GM23338 (cell line): ENCODE measurements at regions not wholly inside any gene's neighbourhood (a gene's known extent, or its start where the extent isn't known, plus 50 kb on each side); places are given as distances from the start of the nearest gene placed in this dataset.

Experiments used
- ATAC-seq: fragments of 200-7000 bp; cut with Tn5 transposase; 3 replicates; pipeline ENCODE4 v1.9.1; 2020
- DNase-seq: peaks from one replicate; pipeline ENCODE4 v3.0.0-alpha.2; 2015; ENCODE audit warnings: low spot score
- H2AFZ ChIP-seq: fragments of 200-600 bp; sonication (generic); 2 replicates; pipeline ENCODE4 v1.8.0; 2016; ENCODE audit warnings: antibody characterized with exemption, mild to moderate bottlenecking, moderate library complexity
- H3F3A ChIP-seq: fragments of 200-600 bp; sonication (generic); replicated peaks from 2 replicates; pipeline ENCODE4 v1.8.0; 2017; ENCODE audit warnings: antibody characterized with exemption, mixed run types, low read depth
- H3K27ac ChIP-seq: fragments of 200-600 bp; sonication (generic); 2 replicates; pipeline ENCODE4 v1.6.1; 2016; ENCODE audit warnings: low read depth
- H3K27me3 ChIP-seq: fragments of 200-600 bp; sonication (generic); 2 replicates; pipeline ENCODE4 v1.8.0; 2016; ENCODE audit warnings: mild to moderate bottlenecking, mixed run types, moderate library complexity; ENCODE audit not compliant: insufficient read depth
- H3K36me3 ChIP-seq: fragments of 200-600 bp; sonication (generic); 2 replicates; pipeline ENCODE4 v1.8.0; 2016; ENCODE audit warnings: mild to moderate bottlenecking; ENCODE audit not compliant: insufficient read depth
- H3K4me1 ChIP-seq: fragments of 200-600 bp; sonication (generic); 2 replicates; pipeline ENCODE4 v1.8.0; 2016; ENCODE audit warnings: mild to moderate bottlenecking, moderate library complexity; ENCODE audit not compliant: insufficient read depth
- H3K4me2 ChIP-seq: fragments of 200-600 bp; sonication (generic); 2 replicates; pipeline ENCODE4 v1.7.1; 2017; ENCODE audit warnings: mixed run types
- H3K4me3 ChIP-seq: fragments of 200-600 bp; sonication (generic); 2 replicates; pipeline ENCODE4 v1.6.1; 2016; ENCODE audit warnings: mixed run types
- H3K79me2 ChIP-seq: fragments of 200-600 bp; sonication (generic); replicated peaks from 2 replicates; pipeline ENCODE4 v1.8.0; 2017; ENCODE audit warnings: mild to moderate bottlenecking; ENCODE audit not compliant: insufficient read depth
- H3K9me2 ChIP-seq: fragments of 200-600 bp; sonication (generic); 2 replicates; pipeline ENCODE4 v1.8.0; 2017; ENCODE audit not compliant: insufficient read depth
- H4K20me1 ChIP-seq: fragments of 200-600 bp; sonication (generic); replicated peaks from 2 replicates; pipeline ENCODE4 v1.8.0; 2017; ENCODE audit warnings: mild to moderate bottlenecking; ENCODE audit not compliant: insufficient read depth
- H3K27ac Mint-ChIP-seq: 2 replicates; pipeline ENCODE4 v1.8.0; 2020; ENCODE audit warnings: inconsistent platforms, mild to moderate bottlenecking, moderate library complexity, mixed read lengths
- H3K27me3 Mint-ChIP-seq: 3 replicates; pipeline ENCODE4 v1.8.0; 2022; ENCODE audit warnings: low read depth, mild to moderate bottlenecking, moderate library complexity, mixed read lengths, inconsistent platforms; ENCODE audit not compliant: insufficient read depth, poor library complexity
- H3K36me3 Mint-ChIP-seq: 3 replicates; pipeline ENCODE4 v1.8.0; 2021; ENCODE audit warnings: low read depth, mild to moderate bottlenecking, inconsistent platforms, moderate library complexity, mixed read lengths
- H3K4me1 Mint-ChIP-seq: 3 replicates; pipeline ENCODE4 v1.8.0; 2020; ENCODE audit warnings: mild to moderate bottlenecking, inconsistent platforms, mixed read lengths
- H3K4me3 Mint-ChIP-seq: 3 replicates; pipeline ENCODE4 v1.8.0; 2021; ENCODE audit warnings: moderate library complexity, mild to moderate bottlenecking, inconsistent platforms, mixed read lengths
- H3K9me3 Mint-ChIP-seq: 3 replicates; pipeline ENCODE4 v1.8.0; 2020; ENCODE audit warnings: moderate library complexity, mild to moderate bottlenecking, inconsistent platforms, mixed read lengths
- CREB1 ChIP-seq: fragments of 250-450 bp; sonication (Bioruptor Pico); IDR thresholded peaks from 2 replicates; pipeline ENCODE4 v1.5.0; 2020; ENCODE audit warnings: low read depth, mild to moderate bottlenecking, moderate library complexity
- EZH2 ChIP-seq: fragments of 200-600 bp; sonication (generic); IDR thresholded peaks from one replicate; pipeline ENCODE4 v1.8.0; 2017; ENCODE audit warnings: antibody characterized with exemption, mild to moderate bottlenecking, low read depth; ENCODE audit not compliant: unreplicated experiment
- EZH2phosphoT487 ChIP-seq: fragments of 200-600 bp; sonication (generic); IDR thresholded peaks from one replicate; pipeline ENCODE4 v1.8.1; 2018; ENCODE audit warnings: antibody characterized with exemption; ENCODE audit not compliant: unreplicated experiment
- JUNB ChIP-seq: IDR thresholded peaks from one replicate; pipeline ENCODE4 v1.6.1; 2016; ENCODE audit warnings: antibody characterized with exemption; ENCODE audit not compliant: unreplicated experiment
- NANOG ChIP-seq: IDR thresholded peaks from 2 replicates; pipeline ENCODE4 v1.6.1; 2016; ENCODE audit warnings: antibody characterized with exemption, borderline replicate concordance
- POLR2AphosphoS5 ChIP-seq: IDR thresholded peaks from 2 replicates; pipeline ENCODE4 v1.6.1; 2016; ENCODE audit warnings: antibody characterized with exemption, low read depth
- STAT1 ChIP-seq: IDR thresholded peaks from one replicate; pipeline ENCODE4 v1.6.1; 2016; ENCODE audit warnings: antibody characterized with exemption; ENCODE audit not compliant: unreplicated experiment
- ZNF114 ChIP-seq: fragments of 250-450 bp; sonication (Bioruptor Pico); IDR thresholded peaks from 2 replicates; pipeline ENCODE4 v1.5.0; 2020; ENCODE audit warnings: mild to moderate bottlenecking, moderate library complexity
- ZNF331 ChIP-seq: fragments of 250-450 bp; sonication (Bioruptor Pico); IDR thresholded peaks from 2 replicates; pipeline ENCODE4 v1.5.0; 2020; ENCODE audit warnings: low read depth, mild to moderate bottlenecking, moderate library complexity
- TF ChIP-seq, protein P1 (sequence below), 2 experiments: fragments of 200-600 bp in 1 of 2; sonication (generic) in 1 of 2; conservative IDR thresholded peaks; 2 replicates each; pipeline versions ENCODE4 v1.5.1 to v1.6.1; 2016 to 2017; ENCODE audit warnings: antibody characterized with exemption in 2 of 2, low read depth in 2 of 2, mild to moderate bottlenecking in 2 of 2, moderate library complexity in 1 of 2
- TF ChIP-seq, protein P2 (sequence below): fragments of 250-450 bp; sonication (Bioruptor Pico); IDR thresholded peaks from 2 replicates; pipeline ENCODE4 v1.5.0; 2020; ENCODE audit warnings: mild to moderate bottlenecking, moderate library complexity
- TF ChIP-seq, protein P3 (sequence below): IDR thresholded peaks from 2 replicates; pipeline ENCODE4 v1.6.1; 2016; ENCODE audit warnings: antibody characterized with exemption

DNA sequence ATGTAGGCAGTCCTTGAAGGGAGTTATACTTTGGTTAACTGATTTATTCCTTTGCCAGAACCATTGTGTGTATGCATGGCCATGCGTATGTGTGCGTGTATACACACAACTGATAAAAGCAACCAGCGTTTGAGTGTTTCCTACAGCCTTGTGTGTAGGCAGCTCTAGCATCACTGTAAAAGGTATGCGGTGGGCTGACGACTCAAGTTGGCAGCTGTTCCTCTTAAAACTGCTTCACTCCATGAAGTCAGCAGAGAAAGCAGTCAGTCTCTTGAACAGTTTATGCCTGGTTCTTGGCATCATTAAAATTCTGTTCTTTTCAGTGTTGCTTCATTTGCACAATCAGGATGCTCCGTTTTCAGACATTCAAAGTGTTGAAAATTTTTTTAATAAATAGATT, 103.5 kb upstream of the FRMPD4 start:
- Mint-ChIP-seq H3K9me3 (no peaks in the 10 kb centered on the region; the same call in 2 of the 3 replicates), H3K36me3 (no peaks in the 10 kb centered on the region), H3K4me3 (no peak overlapping the region), H3K4me1 (no peaks in the 10 kb centered on the region), H3K27ac (no peak overlapping the region), H3K27me3 (no peaks in the 10 kb centered on the region)
- Histone ChIP-seq H3K4me2 (no peak overlapping the region), H3K27me3 (no peaks in the 10 kb centered on the region), H3K4me3 (no peak overlapping the region), H3F3A (no peaks in the 10 kb centered on the region), H3K79me2 (no peaks in the 10 kb centered on the region), H3K27ac (no peak overlapping the region), H3K36me3 (no peaks in the 10 kb centered on the region), H4K20me1 (no peaks in the 10 kb centered on the region), H3K9me2 (no peaks in the 10 kb centered on the region), H3K4me1 (no peaks in the 10 kb centered on the region), H2AFZ (no peak overlapping the region)
- TF ChIP-seq, protein P1, sequence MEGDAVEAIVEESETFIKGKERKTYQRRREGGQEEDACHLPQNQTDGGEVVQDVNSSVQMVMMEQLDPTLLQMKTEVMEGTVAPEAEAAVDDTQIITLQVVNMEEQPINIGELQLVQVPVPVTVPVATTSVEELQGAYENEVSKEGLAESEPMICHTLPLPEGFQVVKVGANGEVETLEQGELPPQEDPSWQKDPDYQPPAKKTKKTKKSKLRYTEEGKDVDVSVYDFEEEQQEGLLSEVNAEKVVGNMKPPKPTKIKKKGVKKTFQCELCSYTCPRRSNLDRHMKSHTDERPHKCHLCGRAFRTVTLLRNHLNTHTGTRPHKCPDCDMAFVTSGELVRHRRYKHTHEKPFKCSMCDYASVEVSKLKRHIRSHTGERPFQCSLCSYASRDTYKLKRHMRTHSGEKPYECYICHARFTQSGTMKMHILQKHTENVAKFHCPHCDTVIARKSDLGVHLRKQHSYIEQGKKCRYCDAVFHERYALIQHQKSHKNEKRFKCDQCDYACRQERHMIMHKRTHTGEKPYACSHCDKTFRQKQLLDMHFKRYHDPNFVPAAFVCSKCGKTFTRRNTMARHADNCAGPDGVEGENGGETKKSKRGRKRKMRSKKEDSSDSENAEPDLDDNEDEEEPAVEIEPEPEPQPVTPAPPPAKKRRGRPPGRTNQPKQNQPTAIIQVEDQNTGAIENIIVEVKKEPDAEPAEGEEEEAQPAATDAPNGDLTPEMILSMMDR (conservative IDR thresholded peaks at IDR 0.05; ENCODE audit: low read depth in 2 of 2): no peak
- TF ChIP-seq ZNF114 (no peak), STAT1 (no peak)
- ATAC-seq: no peak
- no peak for DNase-seq

DNA sequence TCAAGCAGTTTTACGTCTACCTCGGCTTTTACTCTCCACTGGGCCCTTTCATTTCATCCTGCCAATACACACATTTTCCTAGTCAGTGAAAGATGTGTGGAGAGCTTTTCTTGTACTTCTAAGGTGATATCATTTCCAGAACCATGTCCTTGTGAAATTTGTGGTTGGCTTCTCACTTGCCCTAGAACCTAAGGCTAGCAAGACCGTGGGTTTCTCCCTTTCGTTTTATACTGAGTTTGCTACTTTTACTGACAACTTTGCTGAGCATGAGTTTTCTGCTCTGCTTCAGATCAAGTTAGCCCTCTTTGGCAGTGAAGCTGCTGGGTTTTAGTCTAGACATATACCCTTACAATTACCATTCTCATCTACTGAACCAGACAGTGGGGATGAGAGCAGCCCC, 95.7 kb upstream of the FRMPD4 start:
- no peak overlapping the region for H3K4me3 Mint-ChIP-seq
- Histone ChIP-seq H3K79me2 (no peaks in the 10 kb centered on the region), H3K4me1 (no peaks in the 10 kb centered on the region), H4K20me1 (no peaks in the 10 kb centered on the region), H3K4me3 (no peak overlapping the region), H3K36me3 (no peaks in the 10 kb centered on the region), H3F3A (no peaks in the 10 kb centered on the region), H3K9me2 (no peaks in the 10 kb centered on the region), H3K27me3 (no peaks in the 10 kb centered on the region), H2AFZ (no peak overlapping the region), H3K27ac (no peak overlapping the region), H3K4me2 (no peak overlapping the region)
- H3K4me1 Mint-ChIP-seq: no peaks in the 10 kb centered on the region
- no peak overlapping the region for H3K27ac Mint-ChIP-seq
- no peaks in the 10 kb centered on the region; the same call in 2 of the 3 replicates for H3K9me3 Mint-ChIP-seq
- no peaks in the 10 kb centered on the region for H3K27me3 Mint-ChIP-seq
- DNase-seq (no peak), ATAC-seq (no peak)
- no peaks in the 10 kb centered on the region for H3K36me3 Mint-ChIP-seq
- no peak for TF ChIP-seq EZH2
- no peak for TF ChIP-seq JUNB
- TF ChIP-seq, protein P1 (conservative IDR thresholded peaks at IDR 0.05; ENCODE audit: low read depth in 2 of 2): no peak
- no peak for TF ChIP-seq NANOG
- TF ChIP-seq EZH2phosphoT487: no peak
- TF ChIP-seq, protein P2, sequence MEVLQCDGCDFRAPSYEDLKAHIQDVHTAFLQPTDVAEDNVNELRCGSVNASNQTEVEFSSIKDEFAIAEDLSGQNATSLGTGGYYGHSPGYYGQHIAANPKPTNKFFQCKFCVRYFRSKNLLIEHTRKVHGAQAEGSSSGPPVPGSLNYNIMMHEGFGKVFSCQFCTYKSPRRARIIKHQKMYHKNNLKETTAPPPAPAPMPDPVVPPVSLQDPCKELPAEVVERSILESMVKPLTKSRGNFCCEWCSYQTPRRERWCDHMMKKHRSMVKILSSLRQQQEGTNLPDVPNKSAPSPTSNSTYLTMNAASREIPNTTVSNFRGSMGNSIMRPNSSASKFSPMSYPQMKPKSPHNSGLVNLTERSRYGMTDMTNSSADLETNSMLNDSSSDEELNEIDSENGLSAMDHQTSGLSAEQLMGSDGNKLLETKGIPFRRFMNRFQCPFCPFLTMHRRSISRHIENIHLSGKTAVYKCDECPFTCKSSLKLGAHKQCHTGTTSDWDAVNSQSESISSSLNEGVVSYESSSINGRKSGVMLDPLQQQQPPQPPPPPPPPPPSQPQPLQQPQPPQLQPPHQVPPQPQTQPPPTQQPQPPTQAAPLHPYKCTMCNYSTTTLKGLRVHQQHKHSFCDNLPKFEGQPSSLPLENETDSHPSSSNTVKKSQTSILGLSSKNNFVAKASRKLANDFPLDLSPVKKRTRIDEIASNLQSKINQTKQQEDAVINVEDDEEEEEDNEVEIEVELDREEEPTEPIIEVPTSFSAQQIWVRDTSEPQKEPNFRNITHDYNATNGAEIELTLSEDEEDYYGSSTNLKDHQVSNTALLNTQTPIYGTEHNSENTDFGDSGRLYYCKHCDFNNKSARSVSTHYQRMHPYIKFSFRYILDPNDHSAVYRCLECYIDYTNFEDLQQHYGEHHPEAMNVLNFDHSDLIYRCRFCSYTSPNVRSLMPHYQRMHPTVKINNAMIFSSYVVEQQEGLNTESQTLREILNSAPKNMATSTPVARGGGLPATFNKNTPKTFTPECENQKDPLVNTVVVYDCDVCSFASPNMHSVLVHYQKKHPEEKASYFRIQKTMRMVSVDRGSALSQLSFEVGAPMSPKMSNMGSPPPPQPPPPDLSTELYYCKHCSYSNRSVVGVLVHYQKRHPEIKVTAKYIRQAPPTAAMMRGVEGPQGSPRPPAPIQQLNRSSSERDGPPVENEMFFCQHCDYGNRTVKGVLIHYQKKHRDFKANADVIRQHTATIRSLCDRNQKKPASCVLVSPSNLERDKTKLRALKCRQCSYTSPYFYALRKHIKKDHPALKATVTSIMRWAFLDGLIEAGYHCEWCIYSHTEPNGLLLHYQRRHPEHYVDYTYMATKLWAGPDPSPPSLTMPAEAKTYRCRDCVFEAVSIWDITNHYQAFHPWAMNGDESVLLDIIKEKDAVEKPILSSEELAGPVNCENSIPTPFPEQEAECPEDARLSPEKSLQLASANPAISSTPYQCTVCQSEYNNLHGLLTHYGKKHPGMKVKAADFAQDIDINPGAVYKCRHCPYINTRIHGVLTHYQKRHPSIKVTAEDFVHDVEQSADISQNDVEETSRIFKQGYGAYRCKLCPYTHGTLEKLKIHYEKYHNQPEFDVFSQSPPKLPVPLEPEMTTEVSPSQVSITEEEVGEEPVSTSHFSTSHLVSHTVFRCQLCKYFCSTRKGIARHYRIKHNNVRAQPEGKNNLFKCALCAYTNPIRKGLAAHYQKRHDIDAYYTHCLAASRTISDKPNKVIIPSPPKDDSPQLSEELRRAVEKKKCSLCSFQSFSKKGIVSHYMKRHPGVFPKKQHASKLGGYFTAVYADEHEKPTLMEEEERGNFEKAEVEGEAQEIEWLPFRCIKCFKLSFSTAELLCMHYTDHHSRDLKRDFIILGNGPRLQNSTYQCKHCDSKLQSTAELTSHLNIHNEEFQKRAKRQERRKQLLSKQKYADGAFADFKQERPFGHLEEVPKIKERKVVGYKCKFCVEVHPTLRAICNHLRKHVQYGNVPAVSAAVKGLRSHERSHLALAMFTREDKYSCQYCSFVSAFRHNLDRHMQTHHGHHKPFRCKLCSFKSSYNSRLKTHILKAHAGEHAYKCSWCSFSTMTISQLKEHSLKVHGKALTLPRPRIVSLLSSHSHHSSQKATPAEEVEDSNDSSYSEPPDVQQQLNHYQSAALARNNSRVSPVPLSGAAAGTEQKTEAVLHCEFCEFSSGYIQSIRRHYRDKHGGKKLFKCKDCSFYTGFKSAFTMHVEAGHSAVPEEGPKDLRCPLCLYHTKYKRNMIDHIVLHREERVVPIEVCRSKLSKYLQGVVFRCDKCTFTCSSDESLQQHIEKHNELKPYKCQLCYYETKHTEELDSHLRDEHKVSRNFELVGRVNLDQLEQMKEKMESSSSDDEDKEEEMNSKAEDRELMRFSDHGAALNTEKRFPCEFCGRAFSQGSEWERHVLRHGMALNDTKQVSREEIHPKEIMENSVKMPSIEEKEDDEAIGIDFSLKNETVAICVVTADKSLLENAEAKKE (CRISPR knock-in tag): no peak
- no peak for TF ChIP-seq POLR2AphosphoS5
- TF ChIP-seq, protein P3, sequence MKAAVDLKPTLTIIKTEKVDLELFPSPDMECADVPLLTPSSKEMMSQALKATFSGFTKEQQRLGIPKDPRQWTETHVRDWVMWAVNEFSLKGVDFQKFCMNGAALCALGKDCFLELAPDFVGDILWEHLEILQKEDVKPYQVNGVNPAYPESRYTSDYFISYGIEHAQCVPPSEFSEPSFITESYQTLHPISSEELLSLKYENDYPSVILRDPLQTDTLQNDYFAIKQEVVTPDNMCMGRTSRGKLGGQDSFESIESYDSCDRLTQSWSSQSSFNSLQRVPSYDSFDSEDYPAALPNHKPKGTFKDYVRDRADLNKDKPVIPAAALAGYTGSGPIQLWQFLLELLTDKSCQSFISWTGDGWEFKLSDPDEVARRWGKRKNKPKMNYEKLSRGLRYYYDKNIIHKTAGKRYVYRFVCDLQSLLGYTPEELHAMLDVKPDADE: no peak
- no peak for TF ChIP-seq CREB1 (CRISPR knock-in tag)
- no peak for TF ChIP-seq STAT1
- TF ChIP-seq ZNF331: no peak
